Ishikawa (cell line): ENCODE measurements at regions not wholly inside any gene's neighbourhood (a gene's known extent, or its start where the extent isn't known, plus 50 kb on each side); places are given as distances from the start of the nearest gene placed in this dataset.

Experiments
- CEBPB ChIP-seq: IDR thresholded peaks from 2 replicates; pipeline ENCODE4 v1.6.1; 2012
- CREB1 ChIP-seq: IDR thresholded peaks from 2 replicates; pipeline ENCODE4 v1.6.1; 2012; ENCODE audit warnings: low read depth
- EGR1 ChIP-seq: IDR thresholded peaks from 2 replicates; pipeline ENCODE4 v1.6.1; 2012
- EP300 ChIP-seq: IDR thresholded peaks from 2 replicates; pipeline ENCODE4 v1.6.1; 2012; ENCODE audit warnings: borderline replicate concordance
- FOXM1 ChIP-seq: IDR thresholded peaks from 2 replicates; pipeline ENCODE4 v1.6.1; 2012; ENCODE audit warnings: low read depth, borderline replicate concordance
- MAX ChIP-seq: IDR thresholded peaks from 2 replicates; pipeline ENCODE4 v1.6.1; 2012
- NFIC ChIP-seq: IDR thresholded peaks from 2 replicates; pipeline ENCODE4 v1.6.1; 2012
- RAD21 ChIP-seq: IDR thresholded peaks from 2 replicates; pipeline ENCODE4 v1.6.1; 2012; ENCODE audit warnings: low read depth
- REST ChIP-seq: IDR thresholded peaks from 2 replicates; pipeline ENCODE4 v1.6.1; 2012; ENCODE audit warnings: low read depth, mild to moderate bottlenecking
- TAF1 ChIP-seq: IDR thresholded peaks from 2 replicates; pipeline ENCODE4 v1.6.1; 2012; ENCODE audit warnings: low read depth, mild to moderate bottlenecking
- TCF12 ChIP-seq: IDR thresholded peaks from 2 replicates; pipeline ENCODE4 v1.6.1; 2012; ENCODE audit warnings: low read depth
- TEAD4 ChIP-seq: IDR thresholded peaks from 2 replicates; pipeline ENCODE4 v1.6.1; 2012
- USF1 ChIP-seq: IDR thresholded peaks from 2 replicates; pipeline ENCODE4 v1.6.1; 2012
- YY1 ChIP-seq: IDR thresholded peaks from 2 replicates; pipeline ENCODE4 v1.6.1; 2012; ENCODE audit warnings: low read depth
- ZBTB7A ChIP-seq: IDR thresholded peaks from 2 replicates; pipeline ENCODE4 v1.6.1; 2012; ENCODE audit warnings: low read depth

- TF ChIP-seq REST (no peak), RAD21 (no peak)
Observed at GRCh38 chr1:231094421-231094820, 54.4 kb upstream of the FAM89A start.

GRCh38 chr1:231093156-231093922 lies 53.3 kb upstream of the FAM89A start:
- TF ChIP-seq USF1 (no peak), CEBPB (no peak), TCF12 (no peak), CREB1 (no peak), EGR1 (no peak), EP300 (no peak), NFIC (no peak), TAF1 (no peak), FOXM1 (no peak), RAD21 (no peak), TEAD4 (no peak), ZBTB7A (no peak)

- TF ChIP-seq RAD21 (no peak), CEBPB (no peak), FOXM1 (no peak), ZBTB7A (no peak), TAF1 (no peak), TEAD4 (no peak), YY1 (no peak), MAX (no peak), REST (no peak), EP300 (no peak)
Observed at GRCh38 chr1:231092380-231092779, 52.3 kb upstream of the FAM89A start.

- TF ChIP-seq CEBPB (no peak), RAD21 (peak; percentile 77)
Observed at GRCh38 chr1:231091831-231092301, 51.8 kb upstream of the FAM89A start.

GRCh38 chr1:231091415-231091814 lies 51.4 kb upstream of the FAM89A start:
- TF ChIP-seq NFIC, result no peak
